ENCODE measurements at regions not wholly inside any gene's neighbourhood (a gene's known extent, or its start where the extent isn't known, plus 50 kb on each side); places are given as distances from the start of the nearest gene placed in this dataset.

- TF ChIP-seq CTCF (IDR thresholded peaks at IDR 0.05; ENCODE audit: insufficient read depth, low read length, poor library complexity, severe bottlenecking): no peak
- no peak for TF ChIP-seq EZH2phosphoT487 (conservative IDR thresholded peaks at IDR 0.05; ENCODE audit: low read length)
Observed at GRCh38 chr2:204081487-204082425, 145.2 kb downstream of the ICOS start.
